Trophoblast cell (in vitro differentiated cells and primary cell): ENCODE measurements at regions not wholly inside any gene's neighbourhood (a gene's known extent, or its start where the extent isn't known, plus 50 kb on each side); places are given as distances from the start of the nearest gene placed in this dataset.
"Not testable (repeated sequence)": the region's sequence is repeated elsewhere in the genome, so short reads cannot be mapped to it uniquely, and the experiment has no call there.

Experiments
- DNase-seq, 2 donors: peaks; one replicate each; pipeline ENCODE4 v3.0.0-alpha.2; 2016
- H2AFZ ChIP-seq: 2 replicates; pipeline ENCODE4 v1.6.1; 2013; ENCODE audit warnings: low read length, moderate library complexity, mild to moderate bottlenecking; ENCODE audit not compliant: insufficient read depth, poor library complexity
- H2AK5ac ChIP-seq: 2 replicates; pipeline ENCODE4 v1.6.1; 2013; ENCODE audit warnings: mild to moderate bottlenecking, low read length
- H2BK120ac ChIP-seq: 2 replicates; pipeline ENCODE4 v1.6.1; 2013; ENCODE audit warnings: low read length, mild to moderate bottlenecking, moderate library complexity; ENCODE audit not compliant: insufficient read depth, poor library complexity
- H2BK12ac ChIP-seq: 2 replicates; pipeline ENCODE4 v1.6.1; 2013; ENCODE audit warnings: mild to moderate bottlenecking, low read length, moderate library complexity
- H2BK5ac ChIP-seq: 2 replicates; pipeline ENCODE4 v1.6.1; 2013; ENCODE audit warnings: low read length, low read depth, moderate library complexity, mild to moderate bottlenecking; ENCODE audit not compliant: poor library complexity
- H3K14ac ChIP-seq: 2 replicates; pipeline ENCODE4 v1.6.1; 2013; ENCODE audit warnings: mild to moderate bottlenecking, low read length
- H3K18ac ChIP-seq: 2 replicates; pipeline ENCODE4 v1.6.1; 2013; ENCODE audit warnings: mild to moderate bottlenecking, low read length
- H3K23ac ChIP-seq: 2 replicates; pipeline ENCODE4 v1.6.1; 2013; ENCODE audit warnings: low read length
- H3K27ac ChIP-seq: 2 replicates; pipeline ENCODE4 v1.5.1; 2013; ENCODE audit warnings: low read depth, mild to moderate bottlenecking, inconsistent platforms, low read length, moderate library complexity
- H3K27me3 ChIP-seq: 2 replicates; pipeline ENCODE4 v1.6.1; 2013; ENCODE audit warnings: inconsistent platforms, mild to moderate bottlenecking, low read length, moderate library complexity; ENCODE audit not compliant: insufficient read depth
- H3K36me3 ChIP-seq, 2 experiments: 1 replicate in 1 of 2; 2 replicates in 1 of 2; pipeline ENCODE4 v1.6.1; 2013; ENCODE audit warnings: low read length in 2 of 2, mild to moderate bottlenecking in 2 of 2, moderate library complexity in 1 of 2; ENCODE audit not compliant: insufficient read depth in 2 of 2, control insufficient read depth in 1 of 2
- H3K4ac ChIP-seq: 2 replicates; pipeline ENCODE4 v1.6.1; 2013; ENCODE audit warnings: low read depth, mild to moderate bottlenecking, low read length, moderate library complexity
- H3K4me1 ChIP-seq, 2 experiments: 1 replicate in 1 of 2; 2 replicates in 1 of 2; pipeline ENCODE4 v1.6.1; 2013; ENCODE audit warnings: low read length in 2 of 2, mild to moderate bottlenecking in 2 of 2, moderate library complexity in 1 of 2; ENCODE audit not compliant: insufficient read depth in 2 of 2, control insufficient read depth in 1 of 2
- H3K4me2 ChIP-seq: 2 replicates; pipeline ENCODE4 v1.6.1; 2013; ENCODE audit warnings: inconsistent platforms, mild to moderate bottlenecking, low read length, moderate library complexity
- H3K4me3 ChIP-seq: 2 replicates; pipeline ENCODE4 v1.5.1; 2013; ENCODE audit warnings: mild to moderate bottlenecking, low read depth, low read length, inconsistent platforms
- H3K79me1 ChIP-seq: one replicate; pipeline ENCODE4 v1.6.1; 2013; ENCODE audit warnings: low read length
- H3K79me2 ChIP-seq: 2 replicates; pipeline ENCODE4 v1.6.1; 2013; ENCODE audit warnings: low read length, mild to moderate bottlenecking; ENCODE audit not compliant: control insufficient read depth, insufficient read depth, poor library complexity
- H3K9ac ChIP-seq: 2 replicates; pipeline ENCODE4 v1.6.1; 2013; ENCODE audit warnings: mild to moderate bottlenecking, low read length
- H3K9me3 ChIP-seq: 2 replicates; pipeline ENCODE4 v1.6.1; 2013; ENCODE audit warnings: low read depth, mild to moderate bottlenecking, control low read depth, inconsistent platforms, low read length; ENCODE audit not compliant: insufficient read depth
- H4K12ac ChIP-seq: 2 replicates; pipeline ENCODE4 v1.6.1; 2013; ENCODE audit warnings: low read depth, mild to moderate bottlenecking, low read length, moderate library complexity
- H4K8ac ChIP-seq: 2 replicates; pipeline ENCODE4 v1.6.1; 2013; ENCODE audit warnings: low read depth, mild to moderate bottlenecking, low read length, moderate library complexity
- H4K91ac ChIP-seq: one replicate; pipeline ENCODE4 v1.6.1; 2013; ENCODE audit warnings: low read depth, mild to moderate bottlenecking, low read length, moderate library complexity
- WGBS: extraction: QIAGEN DNeasy Blood & Tissue Kit; methylation state at CpG from one replicate; pipeline ENCODE4 v1.1.7; 2013; ENCODE audit warnings: missing lambda C conversion rate; ENCODE audit not compliant: insufficient read length, insufficient coverage; ENCODE audit errors: extremely low coverage; 5-methylcytosine and 5-hydroxymethylcytosine counted together

GRCh38 chr4:138367942-138368341 lies 125.8 kb upstream of the SLC7A11 start:
- H2AK5ac ChIP-seq, result no peak overlapping the region
- no peak overlapping the region for H3K18ac ChIP-seq
- H2BK5ac ChIP-seq, result no peak overlapping the region
- no peak overlapping the region for H2BK120ac ChIP-seq
- no peaks in the 10 kb centered on the region for H3K79me2 ChIP-seq
- no peaks in the 10 kb centered on the region for H3K79me1 ChIP-seq
- H4K8ac ChIP-seq, result no peak overlapping the region
- H2AFZ ChIP-seq, result no peak overlapping the region
- H3K9ac ChIP-seq, result no peak overlapping the region
- no peak overlapping the region for H3K4me2 ChIP-seq
- H3K4ac ChIP-seq, result no peak overlapping the region
- H3K4me1 ChIP-seq, result no peaks in the 10 kb centered on the region
- DNase-seq, result no peak
- H3K14ac ChIP-seq, result no peak overlapping the region
- no peak overlapping the region for H3K27ac ChIP-seq
- H4K12ac ChIP-seq, result no peak overlapping the region
- no peaks in the 10 kb centered on the region for H3K36me3 ChIP-seq
- no peak overlapping the region for H3K4me3 ChIP-seq
- H3K9me3 ChIP-seq, result no peaks in the 10 kb centered on the region
- no peak overlapping the region for H4K91ac ChIP-seq
- H3K23ac ChIP-seq, result no peak overlapping the region
- no peak overlapping the region for H2BK12ac ChIP-seq
- H3K27me3 ChIP-seq, result no peaks in the 10 kb centered on the region

- not testable (repeated sequence) for H3K4me2 ChIP-seq, H3K9ac ChIP-seq, H2BK5ac ChIP-seq, H3K18ac ChIP-seq, H3K4me3 ChIP-seq, H2AFZ ChIP-seq, H3K4me1 ChIP-seq, H3K79me1 ChIP-seq, H3K36me3 ChIP-seq, H4K91ac ChIP-seq, H4K12ac ChIP-seq, DNase-seq, H4K8ac ChIP-seq, H3K27ac ChIP-seq, H3K27me3 ChIP-seq, H2BK12ac ChIP-seq, H3K14ac ChIP-seq, H3K23ac ChIP-seq, H2BK120ac ChIP-seq, H2AK5ac ChIP-seq, H3K4ac ChIP-seq, H3K9me3 ChIP-seq, H3K79me2 ChIP-seq
- WGBS, result no CpG with 5 or more reads among the region's 3 CpGs
Observed at GRCh38 chr4:138352446-138352845, 110.3 kb upstream of the SLC7A11 start.

GRCh38 chr4:138348055-138348454 lies 105.9 kb upstream of the SLC7A11 start:
- no peak overlapping the region for H2AK5ac ChIP-seq
- no peak overlapping the region for H4K91ac ChIP-seq
- no peak overlapping the region for H3K9ac ChIP-seq
- no peak overlapping the region for H3K18ac ChIP-seq
- no peak for DNase-seq
- no peak overlapping the region for H3K4me3 ChIP-seq
- H3K23ac ChIP-seq, result no peak overlapping the region
- no peaks in the 10 kb centered on the region for H3K79me2 ChIP-seq
- H2BK120ac ChIP-seq, result no peak overlapping the region
- no peak overlapping the region for H3K4ac ChIP-seq
- H3K14ac ChIP-seq, result no peak overlapping the region
- H3K27ac ChIP-seq, result no peak overlapping the region
- H3K79me1 ChIP-seq, result no peaks in the 10 kb centered on the region
- H2BK12ac ChIP-seq, result no peak overlapping the region
- H3K27me3 ChIP-seq, result no peaks in the 10 kb centered on the region
- H2BK5ac ChIP-seq, result no peak overlapping the region
- no peak overlapping the region for H2AFZ ChIP-seq
- H3K4me2 ChIP-seq, result no peak overlapping the region
- no peak overlapping the region for H4K12ac ChIP-seq
- H4K8ac ChIP-seq, result no peak overlapping the region
- H3K9me3 ChIP-seq, result no peaks in the 10 kb centered on the region
- no CpG with 5 or more reads among the region's 3 CpGs for WGBS
- H3K4me1 ChIP-seq, result no peaks in the 10 kb centered on the region
- no peaks in the 10 kb centered on the region for H3K36me3 ChIP-seq

GRCh38 chr4:138347561-138347960 lies 105.4 kb upstream of the SLC7A11 start:
- no peak overlapping the region for H3K18ac ChIP-seq
- no peak overlapping the region for H4K8ac ChIP-seq
- H3K4me3 ChIP-seq, result no peak overlapping the region
- H3K14ac ChIP-seq, result no peak overlapping the region
- H4K91ac ChIP-seq, result no peak overlapping the region
- no peaks in the 10 kb centered on the region for H3K9me3 ChIP-seq
- no peak overlapping the region for H3K27ac ChIP-seq
- no peak overlapping the region for H4K12ac ChIP-seq
- no peak overlapping the region for H3K4ac ChIP-seq
- H3K4me1 ChIP-seq, result no peaks in the 10 kb centered on the region
- no peak overlapping the region for H2BK120ac ChIP-seq
- no peak overlapping the region for H3K9ac ChIP-seq
- H2AFZ ChIP-seq, result no peak overlapping the region
- H2BK5ac ChIP-seq, result no peak overlapping the region
- no peaks in the 10 kb centered on the region for H3K36me3 ChIP-seq
- H3K79me2 ChIP-seq, result no peaks in the 10 kb centered on the region
- H3K4me2 ChIP-seq, result no peak overlapping the region
- H2AK5ac ChIP-seq, result no peak overlapping the region
- H3K27me3 ChIP-seq, result no peaks in the 10 kb centered on the region
- no peak overlapping the region for H2BK12ac ChIP-seq
- no peak overlapping the region for H3K23ac ChIP-seq
- no peak for DNase-seq
- H3K79me1 ChIP-seq, result no peaks in the 10 kb centered on the region

- Histone ChIP-seq H3K36me3 (no peaks in the 10 kb centered on the region), H4K12ac (no peak overlapping the region), H2AFZ (no peak overlapping the region), H3K27me3 (no peaks in the 10 kb centered on the region), H3K27ac (no peak overlapping the region), H3K18ac (no peak overlapping the region), H2BK5ac (no peak overlapping the region), H3K9ac (no peak overlapping the region), H3K4me2 (no peak overlapping the region), H3K4ac (no peak overlapping the region), H3K14ac (no peak overlapping the region), H4K91ac (no peak overlapping the region), H3K23ac (no peak overlapping the region), H3K79me2 (no peaks in the 10 kb centered on the region), H2BK120ac (no peak overlapping the region), H3K4me1 (no peaks in the 10 kb centered on the region), H3K4me3 (no peak overlapping the region), H2AK5ac (no peak overlapping the region), H3K79me1 (no peaks in the 10 kb centered on the region), H3K9me3 (no peaks in the 10 kb centered on the region), H4K8ac (no peak overlapping the region), H2BK12ac (no peak overlapping the region)
- no peak for DNase-seq
- WGBS, result no CpG with 5 or more reads among the region's 4 CpGs
Observed at GRCh38 chr4:138344851-138345250, 102.7 kb upstream of the SLC7A11 start.
